ENCODE measurements at regions not wholly inside any gene's neighbourhood (a gene's known extent, or its start where the extent isn't known, plus 50 kb on each side); places are given as distances from the start of the nearest gene placed in this dataset.

GRCh38 chr15:100777821-100778220, 101.8 kb upstream of the ALDH1A3 start:
- TF ChIP-seq POLR2AphosphoS5 (IDR thresholded peaks at IDR 0.05; ENCODE audit: low read depth, low read length) (no peak), POLR2A (IDR thresholded peaks at IDR 0.05; ENCODE audit: low read depth, low read length) (no peak)
